Inferior parietal cortex (tissue), 1 donor: ENCODE measurements at regions not wholly inside any gene's neighbourhood (a gene's known extent, or its start where the extent isn't known, plus 50 kb on each side); places are given as distances from the start of the nearest gene placed in this dataset.

Experiments
- DNase-seq: peaks from one replicate; pipeline ENCODE4 v3.0.0-alpha.2; 2016; ENCODE audit errors: extremely low spot score

GRCh38 chr7:36006636-36007229 is 146.3 kb upstream of the EEPD1 start:
- DNase-seq: no peak

GRCh38 chr7:36010656-36011587 is 142.1 kb upstream of the EEPD1 start:
- DNase-seq: peak; percentile 32

DNA sequence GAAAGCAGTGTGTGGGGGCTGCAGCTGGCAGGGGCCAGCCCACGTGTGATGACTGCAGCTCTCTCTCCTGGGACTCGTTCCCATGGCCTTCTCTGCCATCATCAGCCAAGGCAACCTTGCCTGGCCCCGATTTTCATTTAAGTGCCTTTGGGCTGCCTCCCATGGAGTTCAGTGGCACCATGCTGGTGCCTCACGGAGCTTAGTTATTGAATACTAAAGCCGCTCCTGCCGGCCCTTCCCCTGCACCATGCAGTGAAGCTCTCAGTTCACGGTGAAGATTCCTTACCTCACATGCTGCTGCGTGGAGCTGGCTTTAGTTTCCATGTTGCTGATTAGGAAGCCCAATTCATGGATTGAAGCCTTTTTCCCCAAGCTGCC is 141.5 kb upstream of the EEPD1 start:
- DNase-seq: no peak

GRCh38 chr7:36013246-36014014 is 139.6 kb upstream of the EEPD1 start:
- DNase-seq: no peak

DNA sequence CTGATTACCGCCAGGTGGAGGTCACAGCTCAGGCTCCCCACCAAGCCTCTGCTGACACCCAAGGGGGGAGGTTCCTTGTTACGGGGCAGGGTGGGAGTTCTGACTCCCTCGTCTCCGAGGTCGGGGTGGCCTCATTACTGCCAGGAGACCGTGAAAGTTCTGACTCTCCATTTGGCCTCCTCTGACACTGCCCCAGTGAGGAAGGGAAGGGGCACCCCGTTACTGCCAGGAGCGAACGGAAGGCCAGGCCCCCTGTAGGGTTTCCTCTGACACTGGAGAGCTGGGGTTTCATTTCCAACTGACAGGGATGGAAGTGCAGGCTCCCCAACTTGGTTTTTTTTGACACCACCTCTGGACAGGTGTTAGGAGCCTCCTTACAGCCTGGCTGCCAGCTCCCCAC is 138.1 kb upstream of the EEPD1 start:
- DNase-seq: no peak

GRCh38 chr7:36015733-36016132 is 137.3 kb upstream of the EEPD1 start:
- no peak for DNase-seq

- DNase-seq: no peak
Observed at GRCh38 chr7:36016648-36017047, 136.4 kb upstream of the EEPD1 start.

DNA sequence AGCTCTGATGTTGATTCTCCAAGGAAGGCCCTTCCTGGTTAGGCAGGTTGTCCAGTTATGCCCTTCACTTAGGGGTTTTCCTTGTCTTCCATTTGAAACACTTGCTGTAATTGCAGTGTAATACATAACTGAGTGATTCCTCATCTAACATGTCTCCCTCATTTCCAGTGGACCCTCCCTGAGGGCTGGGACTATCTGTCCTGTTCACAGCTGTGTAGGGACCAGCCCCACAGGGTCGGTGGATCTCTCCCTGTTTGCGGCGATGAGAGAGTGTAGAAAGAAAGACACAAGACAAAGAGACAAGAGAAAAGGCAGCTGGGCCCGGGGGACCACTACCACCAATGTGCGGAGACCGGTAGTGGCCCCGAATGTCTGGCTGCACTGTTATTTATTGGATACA is 135.9 kb upstream of the EEPD1 start:
- no peak for DNase-seq

DNA sequence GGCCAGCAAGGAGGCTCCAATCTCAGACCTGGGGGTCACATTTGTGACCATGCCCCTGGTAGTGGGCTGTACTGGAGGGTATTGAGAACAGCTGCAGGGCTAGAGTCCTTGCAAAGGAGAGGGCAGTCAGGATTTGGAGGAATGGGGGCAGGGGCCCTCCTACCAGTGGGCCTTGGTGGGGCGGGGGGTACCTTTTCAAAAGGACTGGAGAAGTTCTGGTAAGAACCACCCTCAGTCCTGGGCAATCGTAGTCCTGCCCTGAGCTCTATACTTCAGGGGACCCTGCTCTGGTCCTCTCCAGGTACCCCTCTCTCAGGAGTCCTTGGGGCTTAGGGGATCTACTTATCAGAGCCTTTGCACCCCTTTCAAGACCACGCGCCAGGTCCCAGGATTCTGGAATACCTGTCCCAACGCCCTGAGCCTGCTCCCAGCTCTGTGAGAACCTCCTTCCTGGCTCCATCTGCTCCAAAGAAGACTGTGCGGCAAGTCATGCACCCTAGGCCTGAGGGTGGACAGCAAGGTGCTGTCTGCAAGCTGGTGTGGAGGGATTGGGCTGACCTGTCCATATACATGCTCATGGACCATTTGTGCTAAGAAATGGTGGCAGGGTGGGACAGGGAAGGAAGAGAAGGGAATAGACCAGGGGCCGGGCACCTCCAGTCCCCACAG is 134.1 kb upstream of the EEPD1 start:
- DNase-seq: no peak

DNA sequence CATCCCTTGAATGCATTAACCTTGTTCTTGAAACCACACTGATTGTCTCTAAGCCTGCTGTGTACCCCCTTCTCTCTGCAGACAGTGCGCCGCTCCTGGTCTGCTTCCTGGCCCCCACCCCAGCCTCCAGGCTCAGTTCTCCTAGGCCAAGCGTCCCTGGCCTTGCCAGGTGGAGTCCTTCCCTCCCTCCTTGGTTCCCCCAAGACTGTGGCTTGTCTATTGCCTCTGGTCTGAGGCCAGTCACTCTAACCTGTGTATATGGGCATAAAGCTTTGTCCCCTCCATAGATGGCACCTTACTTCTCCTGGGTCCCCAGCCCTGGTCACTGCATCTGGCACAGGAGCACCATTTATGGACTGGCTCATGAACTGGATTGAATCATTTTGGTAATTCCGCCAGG is 133.5 kb upstream of the EEPD1 start:
- no peak for DNase-seq

- no peak for DNase-seq
Observed at GRCh38 chr7:36019980-36020379, 133.1 kb upstream of the EEPD1 start.

DNA sequence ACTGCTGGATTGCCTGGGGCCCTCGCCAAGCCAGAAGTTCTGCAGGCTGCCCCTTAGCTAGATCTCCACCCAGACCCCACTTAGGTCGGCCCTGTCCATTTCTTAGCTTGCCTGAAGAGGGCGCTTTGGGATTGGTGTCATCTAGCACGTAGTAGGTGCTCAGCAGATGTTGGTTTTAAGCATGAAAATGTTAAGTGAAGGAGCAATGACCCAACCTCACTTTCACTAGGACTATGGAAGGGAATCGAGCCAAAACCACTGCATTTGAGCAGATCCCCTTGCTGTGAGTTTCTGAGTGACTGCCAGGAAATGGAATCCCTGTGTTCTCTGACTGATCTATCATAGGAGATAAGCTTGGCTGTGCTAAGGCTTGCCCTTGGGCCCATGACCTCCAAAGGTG is 131.7 kb upstream of the EEPD1 start:
- no peak for DNase-seq

- peak; percentile 41 for DNase-seq
Observed at GRCh38 chr7:36021917-36022550, 131.0 kb upstream of the EEPD1 start.

GRCh38 chr7:36023033-36023560 is 130.0 kb upstream of the EEPD1 start:
- DNase-seq: no peak

DNA sequence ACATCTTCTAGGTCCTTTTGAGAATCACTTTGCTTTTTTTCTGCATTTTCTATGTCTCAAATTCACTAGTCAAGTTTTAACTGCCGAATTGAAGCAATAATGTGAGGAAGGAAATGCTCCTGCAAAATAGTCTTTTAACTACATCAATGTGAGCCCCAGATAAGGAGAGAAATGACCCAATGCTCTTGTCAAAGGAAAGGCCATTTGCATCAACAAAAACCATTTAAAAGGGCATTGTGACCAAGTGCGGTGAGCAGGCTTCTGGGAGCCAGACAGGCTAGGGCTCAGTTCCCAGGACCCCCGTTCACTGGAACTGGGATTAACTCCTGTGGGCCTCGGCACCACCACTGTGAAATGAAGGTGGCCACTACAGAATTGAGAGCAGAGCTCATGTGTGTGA is 127.9 kb upstream of the EEPD1 start:
- DNase-seq: no peak

DNA sequence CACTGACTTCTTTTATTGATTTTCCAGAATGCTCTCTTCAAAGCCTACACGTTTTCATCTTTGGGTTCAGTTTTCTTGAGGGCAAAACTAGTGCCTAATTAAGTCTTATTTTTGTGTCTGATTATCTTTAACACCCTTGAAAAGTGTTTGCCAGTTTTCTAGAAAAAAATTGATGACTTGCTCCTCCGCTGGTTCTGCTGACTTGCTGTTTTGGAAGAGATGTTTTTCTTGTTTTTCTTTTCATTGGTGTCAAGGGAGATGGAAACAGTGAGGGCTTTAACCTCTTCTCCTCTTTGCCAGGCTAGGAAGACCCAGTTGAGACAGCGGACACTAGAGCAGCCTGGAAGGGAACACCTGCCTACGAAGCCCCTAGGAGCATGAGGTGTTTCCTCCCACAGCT is 123.7 kb upstream of the EEPD1 start:
- no peak for DNase-seq

GRCh38 chr7:36029853-36030515 is 123.1 kb upstream of the EEPD1 start:
- no peak for DNase-seq

DNA sequence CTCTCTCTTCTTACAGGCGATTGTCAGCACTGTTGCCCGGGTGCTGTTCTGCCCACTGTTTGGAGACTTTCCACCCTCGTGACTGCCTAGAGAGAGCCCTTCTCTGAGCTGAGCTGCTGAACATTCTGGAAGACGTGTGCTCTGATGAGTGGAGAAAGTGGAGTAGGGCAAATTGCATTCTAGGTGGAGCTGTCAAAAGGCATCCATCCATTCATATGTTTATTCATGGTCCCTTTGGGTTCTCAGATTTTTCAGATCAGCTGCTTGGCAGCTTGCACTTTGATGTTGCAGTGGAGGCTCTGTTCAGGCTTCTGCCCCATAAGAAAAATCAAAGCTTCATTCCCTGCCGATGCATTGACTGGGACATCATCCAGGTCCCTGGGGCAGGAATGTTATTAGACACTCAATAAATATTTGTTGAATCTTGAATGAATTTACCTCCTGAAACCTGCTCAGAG is 120.7 kb upstream of the EEPD1 start:
- DNase-seq: peak; percentile 48

GRCh38 chr7:36034020-36034419 is 119.0 kb upstream of the EEPD1 start:
- no peak for DNase-seq

GRCh38 chr7:36035186-36035585 is 117.9 kb upstream of the EEPD1 start:
- no peak for DNase-seq

GRCh38 chr7:36036590-36036989 is 116.5 kb upstream of the EEPD1 start:
- DNase-seq: no peak
